ENCODE measurements at regions not wholly inside any gene's neighbourhood (a gene's known extent, or its start where the extent isn't known, plus 50 kb on each side); places are given as distances from the start of the nearest gene placed in this dataset.

- no peak for ATAC-seq
These were observed 394.0 kb upstream of the SPTLC3 start for GRCh38 chr20:12614764-12615163.

GRCh38 chr20:12617076-12617475, 391.7 kb upstream of the SPTLC3 start:
- Histone ChIP-seq H3K9me3 (no peaks in the 10 kb centered on the region), H3K4me1 (no peaks in the 10 kb centered on the region), H3K27me3 (no peaks in the 10 kb centered on the region), H3K36me3 (replicated peaks in 1 of 2; ENCODE audit: insufficient read depth in 1 of 2, low read depth in 2 of 2) (no peaks in the 10 kb centered on the region), H3K27ac (no peak overlapping the region), H3K4me3 (no peak overlapping the region)
- DNase-seq (peak in 3 of 4 donors; percentile 18 to 42 (median 24)), ATAC-seq (peak; percentile 24)
- TF ChIP-seq CTCF (IDR thresholded peaks at IDR 0.05) = no peak
- TF ChIP-seq POLR2A (IDR thresholded peaks at IDR 0.05) = no peak
- 54 to 59% methylated on average over 2 to 5 of the region's 5 CpGs for WGBS, 2 donors
- intact Hi-C loops (cut with DNase I) = no loop called here

More at GRCh38 chr20:12614764-12615163, 394.0 kb upstream of the SPTLC3 start:
- Histone ChIP-seq H3K27me3 (no peaks in the 10 kb centered on the region), H3K4me1 (no peaks in the 10 kb centered on the region), H3K4me3 (no peak overlapping the region), H3K36me3 (replicated peaks in 1 of 2; ENCODE audit: insufficient read depth in 1 of 2, low read depth in 2 of 2) (no peaks in the 10 kb centered on the region), H3K27ac (no peak overlapping the region), H3K9me3 (no peaks in the 10 kb centered on the region)
- DNase-seq = no peak
- WGBS, 2 donors = 78 to 79% methylated on average over 1 of the region's 1 CpG
- TF ChIP-seq POLR2A (IDR thresholded peaks at IDR 0.05) (no peak), CTCF (IDR thresholded peaks at IDR 0.05) (no peak)
- intact Hi-C loops (cut with DNase I) = no loop called here

GRCh38 chr20:12623870-12624269, 384.9 kb upstream of the SPTLC3 start:
- WGBS, 2 donors = 94 to 95% methylated on average over 1 of the region's 1 CpG
- TF ChIP-seq POLR2A (IDR thresholded peaks at IDR 0.05) (no peak), CTCF (IDR thresholded peaks at IDR 0.05) (no peak)
- Histone ChIP-seq H3K36me3 (replicated peaks in 1 of 2; ENCODE audit: insufficient read depth in 1 of 2, low read depth in 2 of 2) (no peaks in the 10 kb centered on the region), H3K27ac (no peak overlapping the region), H3K4me1 (no peaks in the 10 kb centered on the region), H3K4me3 (no peak overlapping the region), H3K9me3 (no peaks in the 10 kb centered on the region), H3K27me3 (no peaks in the 10 kb centered on the region)
- DNase-seq (no peak), ATAC-seq (no peak)
- intact Hi-C loops (cut with DNase I) = no loop called here

- intact Hi-C loops (cut with DNase I) = no loop called here
- Histone ChIP-seq H3K27me3 (no peaks in the 10 kb centered on the region), H3K4me3 (no peak overlapping the region), H3K4me1 (no peaks in the 10 kb centered on the region), H3K27ac (no peak overlapping the region), H3K9me3 (no peaks in the 10 kb centered on the region), H3K36me3 (replicated peaks in 1 of 2; ENCODE audit: insufficient read depth in 1 of 2, low read depth in 2 of 2) (no peaks in the 10 kb centered on the region)
- WGBS, 2 donors = 62 to 68% methylated on average over 4 of the region's 4 CpGs
- TF ChIP-seq CTCF (IDR thresholded peaks at IDR 0.05) (no peak), POLR2A (IDR thresholded peaks at IDR 0.05) (no peak)
- DNase-seq (no peak), ATAC-seq (no peak)
These were observed 381.3 kb upstream of the SPTLC3 start for GRCh38 chr20:12627485-12627884.

- DNase-seq (no peak), ATAC-seq (no peak)
- Histone ChIP-seq H3K4me3 (no peak overlapping the region), H3K4me1 (peaks cover 5% of the 10 kb centered on the region), H3K9me3 (no peaks in the 10 kb centered on the region), H3K27ac (no peak overlapping the region), H3K36me3 (replicated peaks in 1 of 2; ENCODE audit: insufficient read depth in 1 of 2, low read depth in 2 of 2) (no peaks in the 10 kb centered on the region), H3K27me3 (no peaks in the 10 kb centered on the region)
- intact Hi-C loops (cut with DNase I) = no loop called here
- TF ChIP-seq POLR2A (IDR thresholded peaks at IDR 0.05) (no peak), CTCF (IDR thresholded peaks at IDR 0.05) (no peak)
- WGBS, 2 donors = 84 to 86% methylated on average over 7 of the region's 7 CpGs
These were observed 370.0 kb upstream of the SPTLC3 start for GRCh38 chr20:12638633-12639312.

Data from body of pancreas (tissue), 4 donors.